Neuronal stem cell (in vitro differentiated cells): ENCODE measurements at regions not wholly inside any gene's neighbourhood (a gene's known extent, or its start where the extent isn't known, plus 50 kb on each side); places are given as distances from the start of the nearest gene placed in this dataset.

Source experiments
- DNase-seq: peaks from one replicate; pipeline ENCODE4 v3.0.0-alpha.2; 2013; ENCODE audit warnings: low spot score
- H2AFZ ChIP-seq: one replicate; pipeline ENCODE4 v1.6.1; 2013; ENCODE audit warnings: mild to moderate bottlenecking, low read length, inconsistent platforms
- H2AK5ac ChIP-seq: 2 replicates; pipeline ENCODE4 v1.6.1; 2013; ENCODE audit warnings: low read depth, mild to moderate bottlenecking, inconsistent platforms, low read length, moderate library complexity, mixed read lengths
- H2BK120ac ChIP-seq: 2 replicates; pipeline ENCODE4 v1.6.1; 2013; ENCODE audit warnings: low read depth, mild to moderate bottlenecking, inconsistent platforms, low read length, moderate library complexity, mixed read lengths
- H2BK12ac ChIP-seq: one replicate; pipeline ENCODE4 v1.6.1; 2013; ENCODE audit warnings: low read length, inconsistent platforms
- H2BK15ac ChIP-seq: 2 replicates; pipeline ENCODE4 v1.6.1; 2013; ENCODE audit warnings: mild to moderate bottlenecking, low read length, inconsistent platforms, mixed read lengths
- H2BK5ac ChIP-seq: one replicate; pipeline ENCODE4 v1.6.1; 2013; ENCODE audit warnings: inconsistent platforms, mild to moderate bottlenecking, low read length, moderate library complexity
- H3K14ac ChIP-seq: one replicate; pipeline ENCODE4 v1.6.1; 2013; ENCODE audit warnings: low read length, inconsistent platforms
- H3K18ac ChIP-seq: 2 replicates; pipeline ENCODE4 v1.6.1; 2013; ENCODE audit warnings: low read length, inconsistent platforms
- H3K23ac ChIP-seq: 2 replicates; pipeline ENCODE4 v1.6.1; 2013; ENCODE audit warnings: low read depth, mild to moderate bottlenecking, mixed read lengths, low read length, inconsistent platforms; ENCODE audit not compliant: poor library complexity
- H3K27ac ChIP-seq: replicated peaks from 3 replicates; pipeline ENCODE4 v1.5.1; 2013; ENCODE audit warnings: low read length, inconsistent platforms
- H3K27me3 ChIP-seq, 3 experiments: 2 replicates each; pipeline ENCODE4 v1.6.1; 2013; ENCODE audit warnings: low read length in 3 of 3, mild to moderate bottlenecking in 2 of 3, inconsistent platforms in 1 of 3, low read depth in 1 of 3, mixed read lengths in 1 of 3, moderate library complexity in 1 of 3; ENCODE audit not compliant: control insufficient read depth in 3 of 3, insufficient read depth in 3 of 3
- H3K36me3 ChIP-seq, 2 donors: replicated peaks in 1 of 2; 2 replicates each; pipeline ENCODE4 v1.6.1; 2013; ENCODE audit warnings: low read length in 2 of 2; ENCODE audit not compliant: control insufficient read depth in 2 of 2, insufficient read depth in 2 of 2
- H3K4ac ChIP-seq: 2 replicates; pipeline ENCODE4 v1.6.1; 2013; ENCODE audit warnings: inconsistent platforms, mild to moderate bottlenecking, low read length, moderate library complexity
- H3K4me1 ChIP-seq, 2 donors: 1 replicate in 1 of 2; 2 replicates in 1 of 2; pipeline ENCODE4 v1.6.1; 2013; ENCODE audit warnings: low read length in 2 of 2, low read depth in 1 of 2; ENCODE audit not compliant: control insufficient read depth in 2 of 2, insufficient read depth in 1 of 2
- H3K4me2 ChIP-seq: one replicate; pipeline ENCODE4 v1.6.1; 2013; ENCODE audit warnings: mild to moderate bottlenecking, low read length, inconsistent platforms; ENCODE audit not compliant: insufficient read depth, poor library complexity, severe bottlenecking
- H3K4me3 ChIP-seq, 2 donors: 2 replicates each; pipeline ENCODE4 v1.5.1; 2013; ENCODE audit warnings: low read length in 2 of 2, mild to moderate bottlenecking in 2 of 2, inconsistent platforms in 1 of 2, moderate library complexity in 1 of 2
- H3K79me1 ChIP-seq: one replicate; pipeline ENCODE4 v1.6.1; 2013; ENCODE audit warnings: low read depth, mild to moderate bottlenecking, inconsistent platforms, low read length, moderate library complexity
- H3K9ac ChIP-seq: one replicate; pipeline ENCODE4 v1.6.1; 2013; ENCODE audit warnings: mild to moderate bottlenecking, low read depth, low read length, inconsistent platforms; ENCODE audit not compliant: poor library complexity
- H3K9me3 ChIP-seq, 2 donors: replicated peaks in 1 of 2; 2 replicates each; pipeline versions ENCODE3 to v1.6.1; 2013; ENCODE audit warnings: low read length in 2 of 2, mild to moderate bottlenecking in 2 of 2, inconsistent platforms in 1 of 2, low read depth in 1 of 2, mixed read lengths in 1 of 2, moderate library complexity in 1 of 2; ENCODE audit not compliant: control insufficient read depth in 2 of 2, insufficient read depth in 1 of 2
- H4K8ac ChIP-seq: one replicate; pipeline ENCODE4 v1.6.1; 2013; ENCODE audit warnings: low read depth, mild to moderate bottlenecking, inconsistent platforms, low read length, moderate library complexity
- H4K91ac ChIP-seq: one replicate; pipeline ENCODE4 v1.6.1; 2013; ENCODE audit warnings: low read length, low read depth, mild to moderate bottlenecking, inconsistent platforms; ENCODE audit not compliant: poor library complexity
- WGBS, 2 donors: extraction: QIAGEN DNeasy Blood & Tissue Kit; methylation state at CpG; one replicate each; pipeline ENCODE4 v1.1.7; 2013; ENCODE audit warnings: missing lambda C conversion rate in 2 of 2, mixed read lengths in 1 of 2; ENCODE audit not compliant: insufficient read length in 2 of 2, insufficient replicate concordance in 1 of 2; ENCODE audit errors: extremely low coverage in 2 of 2; 5-methylcytosine and 5-hydroxymethylcytosine counted together

DNA sequence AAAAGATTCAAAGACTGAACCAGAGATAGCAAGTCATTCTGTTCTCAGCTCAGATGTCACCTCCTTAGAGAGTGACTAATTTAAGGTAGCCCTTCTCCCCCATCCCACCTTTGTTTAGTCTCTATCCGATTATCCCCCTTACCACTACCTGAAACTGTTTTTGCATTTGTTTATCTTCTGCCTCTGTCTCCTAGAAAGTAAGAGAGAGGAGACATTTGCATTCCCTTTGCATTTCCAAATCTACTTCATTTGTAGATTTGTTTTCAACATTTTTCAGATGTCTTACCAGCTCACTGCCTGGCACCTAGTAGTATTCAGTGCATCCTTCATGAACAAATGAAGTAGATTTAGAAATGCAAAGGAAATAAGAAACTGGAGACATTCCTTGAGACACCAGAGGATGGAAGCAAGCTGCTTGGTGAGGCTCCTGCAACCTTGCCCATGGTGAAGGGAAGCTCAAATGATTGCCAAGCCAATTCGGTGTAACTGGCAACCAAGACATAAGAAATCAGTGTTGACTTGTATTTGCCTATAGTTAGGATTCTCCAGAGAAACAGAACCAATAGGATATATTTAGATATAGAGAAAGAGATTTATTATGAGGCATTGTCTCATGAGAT lies 385.7 kb downstream of the STK39 start:
- no CpG with 5 or more reads among the region's 2 CpGs for WGBS, 2 donors
- H3K27me3 ChIP-seq = no peaks in the 10 kb centered on the region
- peaks cover 0 to 2% of the 10 kb centered on the region in 2 donors for H3K36me3 ChIP-seq
- no peak overlapping the region for H2BK120ac ChIP-seq
- H3K27ac ChIP-seq = no peak overlapping the region
- no peak overlapping the region for H3K18ac ChIP-seq
- H3K4me3 ChIP-seq = no peak overlapping the region
- no peak overlapping the region for H2AFZ ChIP-seq
- no peak for DNase-seq
- H4K8ac ChIP-seq = no peak overlapping the region
- no peak overlapping the region for H4K91ac ChIP-seq
- H3K4me2 ChIP-seq = no peak overlapping the region
- no peaks in the 10 kb centered on the region for H3K4me1 ChIP-seq
- no peak overlapping the region for H2BK12ac ChIP-seq
- H3K79me1 ChIP-seq = no peaks in the 10 kb centered on the region
- H2BK5ac ChIP-seq = no peak overlapping the region
- no peak overlapping the region for H3K9ac ChIP-seq
- H2BK15ac ChIP-seq = no peak overlapping the region
- H3K14ac ChIP-seq = no peak overlapping the region
- no peak overlapping the region for H3K23ac ChIP-seq
- peaks cover 0 to 3% of the 10 kb centered on the region in 2 donors for H3K9me3 ChIP-seq
- no peak overlapping the region for H3K4ac ChIP-seq
- H2AK5ac ChIP-seq = no peak overlapping the region

DNA sequence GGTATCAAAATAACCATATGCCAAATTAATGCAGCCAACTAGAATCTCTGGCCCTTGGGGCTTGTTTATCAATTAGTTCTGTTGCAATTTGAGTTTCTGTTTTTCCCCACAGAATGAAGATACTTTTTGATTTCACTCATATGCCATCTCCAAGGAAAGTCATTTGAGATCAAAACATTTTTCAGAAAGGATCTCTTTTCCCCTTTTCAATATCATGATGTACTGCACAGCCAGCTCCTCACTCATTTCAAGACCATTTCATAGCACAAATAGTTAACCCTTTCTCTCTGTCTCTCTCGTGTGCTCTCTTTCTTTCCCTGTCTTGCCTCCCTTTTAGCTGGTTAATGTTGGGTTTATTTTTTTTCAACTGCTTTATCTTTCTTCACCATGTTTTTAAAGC lies 387.3 kb downstream of the STK39 start:
- Histone ChIP-seq H3K9me3 (peaks cover 0 to 3% of the 10 kb centered on the region in 2 donors), H2AFZ (no peak overlapping the region), H3K14ac (no peak overlapping the region), H3K4ac (no peak overlapping the region), H3K18ac (no peak overlapping the region), H3K4me2 (no peak overlapping the region), H2BK12ac (no peak overlapping the region), H2AK5ac (no peak overlapping the region), H2BK15ac (no peak overlapping the region), H3K9ac (no peak overlapping the region), H4K91ac (no peak overlapping the region), H3K27ac (no peak overlapping the region), H4K8ac (no peak overlapping the region), H3K23ac (no peak overlapping the region), H3K36me3 (no peaks in the 10 kb centered on the region), H2BK120ac (no peak overlapping the region), H3K4me1 (peaks cover 0 to 4% of the 10 kb centered on the region in 2 donors), H3K79me1 (no peaks in the 10 kb centered on the region), H3K27me3 (no peaks in the 10 kb centered on the region), H3K4me3 (no peak overlapping the region), H2BK5ac (no peak overlapping the region)
- no peak for DNase-seq
- no CpG with 5 or more reads among the region's 1 CpG for WGBS, 2 donors

DNA sequence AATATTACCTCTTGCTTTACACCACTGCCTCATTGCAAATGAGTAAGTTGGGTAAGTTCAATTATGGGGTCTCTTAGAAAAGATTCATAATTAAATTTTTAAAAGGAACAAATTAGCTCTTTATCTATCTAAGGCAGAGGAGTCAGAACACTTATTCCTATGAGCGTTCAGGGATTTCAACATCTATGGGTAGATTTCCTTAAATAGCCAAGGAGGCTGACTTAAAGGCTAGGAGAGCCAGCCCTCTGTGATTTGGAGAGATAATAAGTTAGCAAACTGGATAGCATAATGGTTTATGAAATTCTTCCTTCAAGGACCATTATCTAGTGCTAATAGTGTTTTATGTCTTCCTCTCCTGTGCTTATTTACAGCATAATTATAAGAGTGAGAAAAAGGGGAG lies 387.7 kb downstream of the STK39 start:
- WGBS, 2 donors = no CpG with 5 or more reads among the region's 1 CpG
- H4K91ac ChIP-seq = no peak overlapping the region
- H4K8ac ChIP-seq = no peak overlapping the region

DNA sequence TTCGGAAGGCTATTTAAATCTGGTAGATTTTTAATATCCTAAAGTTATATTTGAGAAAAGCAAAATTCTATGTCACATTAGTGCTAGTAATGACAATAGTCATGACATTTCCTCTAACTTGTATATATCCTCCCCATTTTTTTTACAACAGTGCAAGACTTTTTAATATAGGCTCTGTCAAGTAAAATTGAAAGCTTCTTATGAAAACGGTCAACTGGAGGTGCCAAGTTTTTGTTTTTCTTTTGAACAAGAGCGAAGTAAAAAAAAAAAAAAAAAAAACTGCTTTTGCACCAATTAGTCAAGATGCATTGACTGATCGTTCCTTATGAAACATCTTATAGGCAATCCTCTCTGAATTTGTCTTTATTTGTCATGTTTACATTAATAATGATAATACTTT lies 389.3 kb downstream of the STK39 start:
- no peak overlapping the region for H3K27ac ChIP-seq
- H3K9ac ChIP-seq = no peak overlapping the region
- H3K18ac ChIP-seq = no peak overlapping the region
- no peak overlapping the region for H3K4me3 ChIP-seq
- no peak overlapping the region for H3K4me2 ChIP-seq
- H2BK5ac ChIP-seq = no peak overlapping the region
- peaks cover 0 to 3% of the 10 kb centered on the region in 2 donors for H3K9me3 ChIP-seq
- H3K36me3 ChIP-seq = no peaks in the 10 kb centered on the region
- no peak overlapping the region for H4K91ac ChIP-seq
- WGBS, 2 donors = no CpG with 5 or more reads among the region's 4 CpGs
- H3K27me3 ChIP-seq = no peaks in the 10 kb centered on the region
- no peak overlapping the region for H3K14ac ChIP-seq
- no peak overlapping the region for H3K23ac ChIP-seq
- no peak for DNase-seq
- peaks cover 0 to 4% of the 10 kb centered on the region in 2 donors for H3K4me1 ChIP-seq
- H2BK120ac ChIP-seq = no peak overlapping the region
- H3K4ac ChIP-seq = no peak overlapping the region
- H2AFZ ChIP-seq = no peak overlapping the region
- H2AK5ac ChIP-seq = no peak overlapping the region
- no peaks in the 10 kb centered on the region for H3K79me1 ChIP-seq
- no peak overlapping the region for H2BK15ac ChIP-seq
- H2BK12ac ChIP-seq = no peak overlapping the region
- H4K8ac ChIP-seq = no peak overlapping the region

More for the DNA sequence above, 387.7 kb downstream of the STK39 start:
- H3K9ac ChIP-seq = no peak overlapping the region
- H3K4me1 ChIP-seq = peaks cover 0 to 4% of the 10 kb centered on the region in 2 donors
- H2BK5ac ChIP-seq = no peak overlapping the region
- H3K9me3 ChIP-seq = peaks cover 0 to 3% of the 10 kb centered on the region in 2 donors
- H3K27ac ChIP-seq = no peak overlapping the region
- no peak overlapping the region for H3K23ac ChIP-seq
- no peak overlapping the region for H3K18ac ChIP-seq
- H2AFZ ChIP-seq = no peak overlapping the region
- H2BK120ac ChIP-seq = no peak overlapping the region
- H3K4me2 ChIP-seq = no peak overlapping the region
- no peaks in the 10 kb centered on the region for H3K36me3 ChIP-seq
- no peak overlapping the region for H3K4me3 ChIP-seq
- H2AK5ac ChIP-seq = no peak overlapping the region
- DNase-seq = no peak
- H3K14ac ChIP-seq = no peak overlapping the region
- no peak overlapping the region for H2BK12ac ChIP-seq
- no peaks in the 10 kb centered on the region for H3K27me3 ChIP-seq
- H3K4ac ChIP-seq = no peak overlapping the region
- no peaks in the 10 kb centered on the region for H3K79me1 ChIP-seq
- H2BK15ac ChIP-seq = no peak overlapping the region
